CMK (cell line): ENCODE measurements at regions not wholly inside any gene's neighbourhood (a gene's known extent, or its start where the extent isn't known, plus 50 kb on each side); places are given as distances from the start of the nearest gene placed in this dataset.
"Not testable (repeated sequence)": the region's sequence is repeated elsewhere in the genome, so short reads cannot be mapped to it uniquely, and the experiment has no call there.

Experiments used
- DNase-seq: peaks from one replicate; pipeline ENCODE4 v3.0.0-alpha.2; 2010; ENCODE audit warnings: low read depth

DNA sequence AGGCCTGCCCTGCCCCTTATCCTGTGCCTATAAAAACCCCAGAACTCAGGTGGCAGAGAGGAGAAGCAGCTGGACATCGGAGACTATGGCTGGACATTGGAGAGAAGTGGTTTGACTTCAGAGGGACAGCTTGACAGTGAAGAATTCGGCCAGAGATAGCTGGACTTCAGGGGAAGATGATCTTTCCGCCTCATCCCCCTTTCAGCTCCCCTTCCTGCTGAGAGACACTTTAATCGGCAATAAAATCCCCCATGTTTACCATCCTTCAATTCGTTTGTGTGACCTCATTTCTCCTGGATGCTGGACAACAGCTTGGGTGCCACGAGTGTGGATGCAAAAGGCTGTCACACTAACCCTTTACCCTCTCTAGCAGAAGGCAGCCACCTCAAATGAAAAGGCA, 134.1 kb upstream of the TUT7 start:
- no peak for DNase-seq

DNA sequence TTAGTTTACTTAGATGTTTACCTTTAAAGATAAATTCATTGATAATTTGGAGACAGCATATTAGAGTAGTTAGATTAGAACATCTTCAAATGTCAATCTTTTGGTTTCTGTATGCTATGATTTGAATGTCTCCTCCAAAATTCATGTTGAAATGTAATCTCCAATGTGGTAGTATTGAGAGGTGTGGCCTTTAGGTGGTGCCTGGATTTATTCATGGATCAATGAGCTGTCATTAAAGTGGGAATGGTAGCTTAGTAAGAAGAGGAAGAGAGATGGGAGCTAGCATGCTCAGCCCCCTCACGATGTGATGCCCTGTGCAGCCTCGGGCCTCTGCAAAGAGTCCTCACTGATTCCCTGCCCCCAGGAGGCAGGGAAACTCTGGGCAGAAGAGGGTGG, 133.6 kb upstream of the TUT7 start:
- DNase-seq: no peak

DNA sequence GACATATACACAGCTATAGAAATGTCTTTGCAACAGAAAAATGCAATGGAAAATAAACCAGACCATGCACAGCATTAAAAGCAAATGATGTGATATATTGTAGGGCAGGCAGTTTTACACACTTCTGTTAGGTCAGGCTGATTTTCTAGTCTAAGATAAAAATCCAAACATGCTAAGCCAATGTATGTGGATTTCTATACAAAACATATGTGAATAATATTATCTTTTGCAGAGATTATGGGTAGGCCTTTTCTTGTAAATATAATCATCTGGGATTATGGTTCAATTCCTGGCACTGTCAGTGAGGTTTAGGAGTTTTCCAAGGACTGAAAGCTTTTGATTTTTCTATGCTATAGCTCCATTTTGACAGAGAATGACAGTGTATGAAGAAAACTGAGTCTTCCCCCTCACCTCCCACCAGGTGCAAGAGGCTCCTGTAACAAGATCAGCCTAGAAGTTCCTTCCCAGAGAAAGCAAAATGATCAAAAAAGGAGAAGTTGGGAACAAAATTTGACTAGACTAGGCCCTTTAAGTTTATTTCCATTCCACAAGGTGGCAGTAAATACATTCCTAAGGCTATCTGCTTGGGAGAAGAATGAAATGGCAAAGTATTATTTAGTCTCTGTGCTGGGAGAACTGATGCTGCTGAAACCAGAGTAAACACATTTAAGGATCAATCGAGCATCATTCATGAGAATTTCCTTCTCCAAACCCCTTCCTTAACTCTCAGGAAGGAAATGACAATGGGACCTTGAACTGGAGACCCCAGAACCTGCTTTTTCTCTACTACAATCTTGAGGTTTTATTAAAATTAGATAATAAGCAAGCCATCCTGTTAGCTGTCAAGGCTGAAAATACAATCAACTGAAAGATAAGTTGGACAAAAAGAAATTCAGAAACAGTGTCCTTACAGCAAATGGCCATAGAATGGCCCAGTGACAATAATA, 133.0 kb upstream of the TUT7 start:
- no peak for DNase-seq

DNA sequence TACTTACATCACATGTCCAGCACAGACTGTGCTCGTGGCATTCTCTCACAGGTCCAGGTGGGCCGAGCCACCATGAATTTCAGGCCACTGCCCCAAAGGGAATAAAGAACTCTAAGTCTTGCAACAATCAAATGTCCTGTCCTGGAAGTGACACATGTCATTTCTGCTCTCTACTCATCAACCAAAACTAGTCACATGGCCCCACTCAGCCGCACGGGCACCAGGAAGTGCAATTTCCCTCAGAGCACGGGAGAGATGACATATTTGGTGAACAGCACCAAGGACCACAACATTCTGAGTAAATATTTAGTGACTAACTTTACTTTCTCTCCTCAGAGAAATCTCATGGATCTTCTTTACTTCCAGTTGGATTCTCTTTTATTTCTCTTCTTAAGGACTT, 131.1 kb upstream of the TUT7 start:
- no peak for DNase-seq

DNA sequence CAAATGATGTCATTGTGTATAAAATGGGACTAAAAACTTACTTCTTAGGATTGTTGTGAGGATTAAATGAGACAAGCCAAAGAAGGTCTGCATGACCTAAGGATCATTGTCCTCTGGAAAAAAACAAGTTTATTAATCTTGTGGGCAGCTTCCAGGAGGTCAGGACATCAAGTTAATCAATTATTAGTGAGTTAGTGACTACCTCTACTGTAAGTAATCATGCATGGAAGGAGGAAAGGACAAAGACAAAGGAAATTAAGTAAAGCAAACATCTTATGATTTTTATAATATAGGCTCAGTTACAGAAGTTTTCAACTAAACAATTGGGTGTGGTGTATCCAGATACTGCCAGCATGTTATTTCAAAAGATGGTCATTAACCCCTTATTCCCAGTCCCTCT, 129.3 kb upstream of the TUT7 start:
- no peak for DNase-seq

DNA sequence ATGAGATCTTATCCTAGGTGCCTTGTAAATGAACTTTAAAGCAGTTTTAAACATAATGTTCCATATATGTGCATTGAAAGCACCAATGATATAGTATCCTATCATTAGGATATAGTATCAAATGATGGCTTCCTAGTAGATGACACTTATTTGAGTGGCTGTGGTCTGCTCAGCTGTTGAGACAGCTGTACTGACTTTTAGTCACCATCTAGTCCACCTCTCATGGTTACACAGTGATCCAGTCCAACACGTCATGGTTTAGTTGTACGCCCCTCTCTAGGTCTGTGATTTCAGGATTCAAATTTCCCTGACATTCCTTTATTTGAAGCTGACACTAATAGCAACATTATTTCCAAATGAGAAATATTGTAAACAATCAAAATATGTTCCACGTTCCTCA, 127.3 kb upstream of the TUT7 start:
- no peak for DNase-seq

DNA sequence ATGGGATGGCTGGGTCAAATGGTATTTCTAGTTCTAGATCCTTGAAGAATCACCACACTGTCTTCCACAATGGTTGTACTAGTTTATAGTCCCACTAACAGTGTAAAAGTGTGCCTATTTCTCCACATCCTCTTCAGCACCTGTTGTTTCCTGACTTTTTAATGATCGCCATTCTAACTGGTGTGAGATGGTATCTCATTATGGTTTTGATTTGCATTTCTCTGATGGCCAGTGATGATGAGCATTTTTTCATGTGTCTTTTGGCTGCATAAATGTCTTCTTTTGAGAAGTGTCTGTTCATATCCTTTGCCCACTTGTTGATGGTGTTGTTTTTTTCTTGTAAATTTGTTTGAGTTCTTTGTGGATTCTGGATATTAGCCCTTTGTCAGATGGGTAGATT, 121.0 kb upstream of the TUT7 start:
- not testable (repeated sequence) for DNase-seq

DNA sequence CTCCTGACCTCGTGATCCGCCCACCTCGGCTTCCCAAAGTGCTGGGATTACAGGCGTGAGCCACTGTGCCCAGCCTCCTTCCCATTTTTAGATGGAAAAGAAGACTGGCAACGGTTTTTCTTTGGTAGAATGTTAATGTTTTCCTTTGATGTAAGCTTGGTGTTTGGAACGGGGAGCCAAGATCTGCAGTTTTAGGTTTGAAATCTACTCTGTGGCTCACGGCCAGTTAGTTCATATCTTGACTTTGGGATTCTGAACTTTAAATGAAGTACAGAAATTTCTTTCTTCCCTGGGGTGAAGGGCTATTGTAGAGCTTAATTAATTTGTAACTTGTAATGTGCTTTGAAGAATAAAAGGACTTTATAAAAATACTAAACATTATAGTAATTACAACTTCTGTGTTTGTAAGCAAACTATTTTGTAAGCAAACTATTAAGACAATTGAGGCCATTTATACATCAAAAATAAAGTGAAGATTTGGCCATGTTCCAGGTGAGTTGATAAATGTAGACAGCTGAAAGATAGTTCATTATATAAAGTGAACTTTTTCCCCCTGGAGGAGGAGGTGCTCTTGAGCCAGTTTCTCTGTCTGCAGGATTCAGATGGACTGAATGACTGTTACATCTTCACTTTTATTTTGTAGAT, 117.1 kb upstream of the TUT7 start:
- no peak for DNase-seq

DNA sequence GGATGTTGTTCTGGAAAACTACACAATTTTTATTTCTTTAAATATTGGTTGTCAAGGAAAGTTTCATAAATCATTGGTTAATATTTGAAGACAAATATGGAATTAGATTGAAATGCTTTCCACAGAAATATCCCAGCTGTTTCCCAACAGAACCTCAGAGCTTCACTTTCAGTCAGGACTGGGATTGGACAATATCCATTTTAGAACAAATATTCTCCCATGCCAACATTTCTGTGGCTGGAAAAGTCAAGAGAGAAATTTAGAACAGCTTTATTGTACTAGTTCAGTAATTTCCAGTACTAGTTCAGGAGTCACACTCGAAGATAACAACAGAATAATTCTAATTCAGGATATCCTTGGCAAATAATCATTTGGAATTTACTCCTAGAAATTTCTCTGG, 116.1 kb upstream of the TUT7 start:
- no peak for DNase-seq

DNA sequence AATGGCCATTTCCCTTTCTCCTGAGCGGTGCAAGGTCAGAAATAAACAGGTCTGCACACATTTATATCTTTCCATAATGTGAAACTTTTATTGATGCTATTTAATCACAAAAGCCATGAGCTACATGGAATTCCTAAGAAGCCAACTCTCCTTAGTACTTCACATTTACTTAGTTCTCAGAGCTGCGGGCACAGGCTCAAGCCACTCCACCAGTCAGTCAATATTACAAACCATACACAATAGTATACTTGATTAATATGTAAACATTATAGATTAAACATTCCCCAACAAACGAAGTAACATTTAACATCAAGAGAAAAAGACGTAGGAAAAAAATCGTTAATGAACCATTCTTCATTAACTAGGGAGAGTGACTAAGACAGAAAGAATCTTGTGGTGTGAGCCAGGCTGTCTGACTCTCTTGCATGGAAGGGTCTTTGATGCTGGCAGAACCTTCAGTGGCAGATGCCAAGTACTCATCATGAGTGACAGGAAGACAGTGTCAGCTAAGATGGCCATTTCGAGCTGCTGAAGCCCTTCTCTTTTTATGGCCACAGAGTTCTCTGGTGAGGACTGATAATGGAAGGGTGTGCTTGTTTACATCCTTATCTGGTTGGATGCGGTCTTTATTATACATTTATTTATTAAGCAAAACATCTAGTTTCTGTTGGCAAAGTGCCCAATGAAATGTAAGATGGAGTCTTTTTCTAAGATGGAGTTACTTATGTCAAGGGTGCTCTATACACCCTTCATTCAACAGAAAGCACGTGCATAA, 115.5 kb upstream of the TUT7 start:
- peak; percentile 40 for DNase-seq

DNA sequence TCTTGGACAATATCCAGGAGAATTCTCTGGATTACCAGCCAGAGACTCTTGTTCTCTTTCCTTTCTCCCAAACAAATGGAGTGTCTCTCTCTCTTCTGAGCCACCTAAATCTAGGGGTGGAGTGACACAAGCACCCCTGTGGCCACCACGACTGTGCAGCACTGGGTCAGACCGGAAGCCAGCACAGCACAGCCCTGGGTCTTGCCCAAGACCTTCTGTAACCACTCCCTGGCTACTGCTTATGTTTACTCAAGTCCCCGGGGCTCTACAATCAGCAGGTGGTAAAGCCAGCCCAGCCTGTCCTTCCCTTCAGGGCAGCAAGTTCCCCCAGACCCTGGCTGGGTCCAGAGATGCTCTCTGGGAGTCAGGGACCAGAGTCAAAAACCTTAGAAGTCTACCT, 110.0 kb upstream of the TUT7 start:
- no peak for DNase-seq

DNA sequence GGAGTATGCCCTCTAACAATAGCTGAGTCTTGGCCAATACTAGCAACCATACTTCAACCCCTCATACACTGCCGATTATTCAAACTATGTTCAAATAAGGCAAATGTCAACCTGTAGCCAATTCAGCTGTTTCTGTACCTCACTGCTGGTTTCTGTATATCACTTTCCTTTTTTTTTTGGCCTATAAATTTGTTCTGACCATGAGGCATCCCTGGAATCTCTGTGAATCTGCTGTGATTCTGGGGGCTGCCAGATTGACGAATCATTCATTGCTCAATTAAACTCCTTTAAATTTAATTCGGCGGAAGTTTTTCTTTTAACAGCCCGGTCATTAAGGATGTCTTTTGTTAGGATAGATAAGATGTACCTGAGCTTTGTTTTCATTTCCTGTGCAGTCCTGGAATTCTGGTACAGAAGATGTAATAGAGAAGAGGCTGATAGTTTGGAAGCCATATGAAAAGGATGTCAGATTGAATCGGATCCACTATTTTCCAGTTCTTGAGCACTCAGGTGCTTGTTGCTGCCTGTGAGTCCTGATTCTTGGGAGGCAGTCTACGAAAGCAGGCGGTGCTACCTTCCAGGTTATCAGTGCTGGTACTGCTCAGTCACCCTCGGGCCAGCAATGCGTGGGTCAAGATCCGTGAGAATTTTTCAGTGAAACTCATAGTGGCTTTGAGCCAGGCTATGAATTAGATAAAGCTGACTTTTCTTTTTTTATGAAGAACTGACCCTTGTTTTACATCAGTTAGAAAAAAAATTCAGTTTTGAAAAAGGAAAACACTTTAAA, 106.2 kb upstream of the TUT7 start:
- DNase-seq: no peak

DNA sequence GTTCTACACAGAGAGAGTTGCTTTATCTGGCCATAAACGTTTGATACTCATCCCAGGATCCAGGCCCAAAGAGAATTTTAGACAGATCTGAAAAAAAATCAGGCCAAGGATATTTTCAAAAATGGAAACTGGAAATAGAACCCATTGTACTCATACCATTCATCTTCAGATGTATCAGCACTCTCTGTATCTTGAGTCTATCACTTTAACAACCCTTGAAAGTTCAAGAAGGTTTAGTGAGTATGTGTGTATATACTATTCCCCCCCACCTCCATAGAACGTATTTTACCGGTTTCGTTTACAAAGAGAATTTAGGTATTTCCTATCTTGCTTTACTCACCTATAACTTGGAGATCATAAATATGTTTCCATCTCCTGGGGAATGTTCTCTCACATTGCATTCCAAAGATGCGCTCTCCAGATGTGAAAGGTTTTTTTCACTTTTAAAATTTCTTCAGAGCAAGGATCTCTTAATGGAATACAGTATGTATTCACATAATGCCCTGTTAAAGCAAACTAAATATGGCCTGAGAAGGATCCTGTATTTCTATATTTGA, 105.5 kb upstream of the TUT7 start:
- DNase-seq: no peak

DNA sequence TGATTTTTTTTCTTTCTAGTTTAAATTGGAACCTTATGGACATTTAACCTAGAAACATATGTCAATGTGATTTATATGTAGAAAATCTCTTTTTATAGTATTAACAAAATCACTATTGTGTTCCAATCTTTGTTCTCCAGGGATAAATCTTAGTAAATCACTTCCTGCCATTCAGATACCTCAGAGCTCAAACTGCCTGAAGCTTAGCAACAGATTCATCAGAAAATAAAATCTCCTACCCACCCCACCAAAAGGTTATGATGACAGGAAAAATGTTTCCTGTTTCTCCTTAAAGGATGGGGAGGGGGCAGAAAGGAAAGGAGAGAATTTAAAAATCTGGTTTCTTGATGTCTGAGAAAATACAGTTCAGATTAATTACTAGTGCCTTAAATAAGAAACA, 105.0 kb upstream of the TUT7 start:
- DNase-seq: no peak

DNA sequence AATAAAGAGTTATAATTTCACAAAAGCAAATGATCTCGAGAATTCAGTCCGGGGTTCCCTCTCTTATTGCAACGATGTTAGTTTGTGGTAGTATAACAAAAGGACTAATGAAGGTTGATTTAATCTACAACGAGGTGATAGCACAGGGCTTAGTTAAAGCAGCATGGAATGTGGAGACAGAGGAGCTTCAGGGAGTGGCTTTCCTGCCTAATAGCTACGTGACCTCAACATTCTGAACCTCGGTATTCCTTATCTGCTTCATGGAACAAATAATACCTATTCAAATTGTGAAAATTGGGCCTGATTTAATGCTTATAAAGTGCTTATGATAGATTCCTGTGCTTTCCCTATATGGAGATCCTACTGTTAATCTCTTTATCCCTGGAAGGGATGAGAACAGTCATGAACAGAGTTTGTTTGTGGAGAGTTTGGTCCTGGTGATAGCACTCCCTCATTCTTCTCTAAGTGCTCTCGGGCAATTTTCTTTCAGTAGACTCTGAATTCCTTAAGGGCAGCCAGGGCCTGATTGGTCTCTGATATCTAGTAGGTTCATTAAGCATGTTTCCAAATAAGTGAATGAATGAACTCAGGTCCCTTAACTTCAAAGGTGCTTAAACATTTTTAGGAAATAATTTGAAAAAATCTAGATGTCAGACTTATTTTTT, 104.1 kb upstream of the TUT7 start:
- DNase-seq: no peak

DNA sequence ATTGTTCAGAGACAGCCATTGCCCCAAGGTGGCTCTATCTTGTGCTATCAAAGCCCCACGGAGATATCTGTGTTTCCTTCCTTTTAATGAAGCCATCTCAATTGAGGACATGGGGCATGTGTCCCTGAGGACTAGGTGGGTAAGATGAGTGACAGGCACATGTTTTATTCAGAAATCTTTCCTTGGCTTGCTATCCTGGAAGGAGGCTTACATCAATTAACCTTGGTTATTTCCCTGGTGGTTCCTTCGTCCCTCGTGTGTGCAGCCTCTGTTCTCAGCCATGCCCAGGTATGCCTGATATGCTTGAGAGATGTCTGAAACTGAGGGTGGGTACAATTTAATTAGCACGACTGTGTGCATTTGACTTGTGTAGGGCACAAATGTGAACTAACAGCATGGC, 102.2 kb upstream of the TUT7 start:
- DNase-seq: no peak

DNA sequence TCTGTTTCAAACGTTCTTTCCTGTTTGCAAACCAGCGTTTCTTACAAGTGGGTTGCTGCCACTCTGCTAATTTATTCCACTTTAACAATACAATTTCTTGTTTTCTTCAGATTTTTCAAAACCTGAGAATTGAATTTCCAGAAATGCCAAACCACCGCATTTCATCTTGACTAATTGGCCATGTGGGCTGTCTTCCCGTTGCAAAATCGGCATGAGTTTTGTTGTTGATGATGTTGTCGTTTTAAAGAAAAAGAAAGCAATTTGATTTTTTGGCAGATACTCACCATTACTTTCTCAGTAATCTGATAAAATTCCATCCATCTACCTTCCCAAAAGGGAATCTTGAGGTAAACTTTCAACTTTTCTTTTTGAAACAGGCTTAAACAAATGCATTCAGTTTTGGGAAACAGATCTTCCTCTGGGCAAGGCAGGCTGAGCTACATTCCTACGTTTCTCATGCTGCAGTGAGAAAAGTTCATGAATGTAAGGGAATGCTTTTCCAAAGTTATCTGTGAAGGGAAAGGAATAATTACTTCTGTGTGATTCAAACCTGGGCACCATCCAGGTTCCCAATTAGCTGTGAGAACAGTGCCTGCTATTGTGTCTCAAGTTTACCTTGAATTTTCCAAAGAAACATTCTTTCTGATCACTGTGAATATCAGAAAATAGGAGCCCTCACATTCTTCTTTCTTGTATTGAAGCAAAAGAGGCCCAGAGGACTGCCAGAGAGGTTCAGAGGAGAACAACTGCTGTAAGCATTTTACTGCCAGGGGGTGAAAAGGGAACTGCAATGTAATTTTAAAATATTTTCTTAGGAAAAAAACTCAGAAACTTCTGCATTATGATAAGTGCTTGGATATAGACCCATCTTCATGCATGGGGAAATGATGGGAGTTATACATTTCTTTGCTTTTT, 100.7 kb upstream of the TUT7 start:
- no peak for DNase-seq

DNA sequence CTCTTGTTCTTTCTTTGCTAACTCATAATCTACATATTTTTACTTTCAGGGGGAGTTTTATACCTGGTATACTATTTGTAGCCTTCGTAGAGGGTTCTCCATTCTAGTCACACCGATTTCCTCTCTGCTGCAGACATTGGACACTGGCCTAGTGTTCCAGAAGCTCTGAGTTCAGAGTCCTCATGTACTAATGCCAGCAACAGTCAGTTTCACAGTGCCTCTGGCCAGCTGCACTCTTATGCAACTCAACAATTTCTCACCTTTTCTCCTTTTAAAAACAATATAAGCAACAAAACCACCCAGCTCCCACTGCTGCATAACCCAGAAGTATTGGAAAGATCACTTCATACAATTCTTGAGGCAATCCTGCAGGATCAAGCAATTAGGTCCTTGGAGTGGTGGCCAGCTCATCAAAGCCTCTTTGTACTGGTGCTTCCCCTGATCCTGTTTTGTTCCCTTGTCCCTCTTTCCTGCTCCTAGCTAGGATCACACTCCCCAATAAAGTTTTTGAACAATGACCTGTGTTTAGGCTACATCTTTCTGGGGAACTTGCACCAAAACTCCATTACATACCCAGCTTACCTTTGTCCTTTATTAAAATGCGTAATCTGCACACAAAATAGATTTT, 98.1 kb upstream of the TUT7 start:
- no peak for DNase-seq

DNA sequence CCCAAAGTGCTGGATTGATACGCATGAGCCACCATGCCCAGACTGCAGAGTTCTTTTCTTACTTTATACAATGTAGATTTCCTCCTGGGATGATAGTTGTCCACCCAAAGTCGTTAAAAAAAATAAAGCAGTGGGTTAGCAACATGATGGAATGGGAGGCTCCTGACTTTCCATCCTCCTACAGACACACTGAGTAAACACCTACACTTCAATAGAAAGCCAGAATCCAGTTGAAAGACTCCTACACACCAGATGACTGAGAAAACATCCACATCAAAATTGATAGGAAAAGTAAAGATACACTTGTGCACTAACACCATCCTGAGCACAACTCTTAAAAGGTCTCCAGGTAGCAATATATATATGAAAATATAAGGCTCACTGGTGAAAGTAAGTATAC, 95.0 kb upstream of the TUT7 start:
- no peak for DNase-seq

DNA sequence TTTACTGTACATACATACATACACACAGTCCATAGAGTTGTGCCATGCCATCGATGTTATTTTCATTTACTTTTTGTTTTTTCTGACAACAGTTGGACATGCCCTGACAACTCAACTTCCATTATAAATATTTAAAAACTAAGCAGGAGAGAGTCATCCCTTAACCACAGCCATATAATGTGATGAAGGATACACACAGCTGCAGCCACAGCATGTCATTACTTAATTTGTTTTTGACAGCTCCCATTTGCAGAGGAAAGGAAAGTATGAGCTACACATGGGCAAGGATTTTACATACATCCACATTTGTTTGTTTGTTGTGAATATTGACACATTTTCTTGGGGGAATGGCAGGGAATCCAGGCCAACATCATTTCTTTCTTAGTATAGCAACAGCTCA, 91.5 kb upstream of the TUT7 start:
- no peak for DNase-seq
